GM21825 (cell line): ENCODE measurements at regions not wholly inside any gene's neighbourhood (a gene's known extent, or its start where the extent isn't known, plus 50 kb on each side); places are given as distances from the start of the nearest gene placed in this dataset.
"Not testable (repeated sequence)": the region's sequence is repeated elsewhere in the genome, so short reads cannot be mapped to it uniquely, and the experiment has no call there.

Experiments used
- ATAC-seq: cut with Tn5 transposase; IDR thresholded peaks from one replicate; pipeline ENCODE4 v1.9.1; 2021; ENCODE audit warnings: mild to moderate bottlenecking, moderate library complexity; ENCODE audit not compliant: unreplicated experiment

DNA sequence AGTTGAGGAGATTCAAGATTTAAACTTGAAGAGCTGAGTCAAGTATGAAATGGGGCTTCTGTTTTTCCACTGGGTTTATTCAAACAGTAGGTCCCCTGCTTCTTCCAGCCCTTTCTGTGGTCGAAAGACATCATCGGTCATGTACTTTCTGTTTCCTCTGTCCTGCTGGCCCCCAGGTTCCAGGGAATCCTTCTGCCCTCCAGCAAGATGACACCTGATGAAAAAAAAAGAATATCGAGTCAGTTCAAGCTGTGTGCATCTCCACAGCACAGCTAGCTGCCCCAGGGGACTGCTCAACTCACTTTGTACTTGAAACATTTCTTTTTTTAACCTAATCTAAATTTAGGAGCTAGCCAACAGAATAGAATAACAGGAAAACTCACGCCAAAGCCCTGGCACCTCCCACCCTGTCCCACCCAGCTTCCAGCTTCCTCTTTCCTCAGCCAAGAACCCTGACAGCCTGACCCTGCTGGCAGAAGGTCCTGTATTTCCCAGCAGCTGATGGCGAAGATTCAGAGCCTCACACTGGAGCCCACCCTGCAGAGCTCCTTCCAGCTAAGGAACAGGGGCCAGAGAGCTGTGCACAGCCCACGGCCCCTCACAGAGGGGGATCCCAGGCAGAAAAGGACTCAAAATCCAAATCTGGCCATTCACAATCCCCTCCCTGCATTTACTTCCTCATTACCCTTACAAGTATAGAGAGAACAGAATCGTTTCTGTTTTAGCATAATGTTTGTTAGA lies 176.5 kb downstream of the PSMG1 start:
- ATAC-seq, result no peak

DNA sequence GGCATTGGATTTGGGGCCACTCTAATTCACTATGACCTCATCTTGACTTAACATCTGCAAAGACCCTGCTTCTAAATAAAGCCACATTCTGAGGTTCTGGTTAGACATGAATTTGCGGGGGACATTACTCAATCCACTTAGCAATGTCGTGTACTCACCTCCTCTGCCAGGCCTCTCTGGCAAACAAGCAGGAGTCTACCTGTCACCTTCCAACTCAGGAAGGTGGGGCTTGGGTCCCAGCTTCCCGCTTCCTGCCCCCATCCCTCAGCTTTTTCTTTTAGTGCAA lies 177.8 kb downstream of the PSMG1 start:
- ATAC-seq, result no peak

DNA sequence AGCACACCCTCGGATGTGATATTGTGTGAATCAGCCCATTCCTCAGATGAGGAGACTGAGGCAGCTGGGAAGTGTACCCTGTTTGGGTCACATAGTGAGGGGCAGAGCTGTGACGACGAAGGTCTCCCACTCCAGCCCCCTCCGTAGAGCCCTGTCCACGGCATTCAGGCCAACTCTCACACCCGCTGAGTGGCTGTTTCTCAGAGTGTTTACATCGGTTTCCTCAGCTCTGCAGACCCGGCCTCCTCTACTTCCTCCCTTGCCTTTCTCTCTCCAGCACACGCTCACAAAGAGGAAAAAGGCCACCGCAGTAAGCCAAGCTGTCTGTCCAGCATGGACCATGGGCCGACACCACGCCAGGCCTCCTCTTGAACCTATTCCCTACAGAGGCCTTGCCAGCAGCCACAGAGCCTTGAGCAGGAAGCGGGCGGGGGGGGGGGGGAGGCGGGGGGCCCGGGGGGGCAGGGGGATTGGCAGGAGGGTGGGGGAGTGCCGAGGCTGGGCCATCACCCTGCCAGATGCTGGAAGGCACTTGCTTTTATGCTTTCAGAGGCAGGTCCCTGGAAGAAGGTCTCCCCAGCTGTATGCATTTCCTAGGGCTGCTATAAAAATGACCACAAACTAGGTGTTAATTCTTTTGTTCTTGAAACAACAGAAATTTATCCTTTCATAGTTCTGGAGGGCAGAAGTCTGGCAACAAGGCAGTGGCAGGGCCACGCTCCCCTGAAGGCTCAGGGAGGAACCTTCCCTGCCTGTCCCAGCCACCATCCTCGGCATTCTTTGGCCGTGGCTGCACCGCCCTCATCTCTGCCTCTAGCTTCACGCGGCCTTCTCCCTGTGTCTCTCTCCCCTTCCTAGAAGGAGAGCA lies 178.4 kb downstream of the PSMG1 start:
- ATAC-seq, result no peak

DNA sequence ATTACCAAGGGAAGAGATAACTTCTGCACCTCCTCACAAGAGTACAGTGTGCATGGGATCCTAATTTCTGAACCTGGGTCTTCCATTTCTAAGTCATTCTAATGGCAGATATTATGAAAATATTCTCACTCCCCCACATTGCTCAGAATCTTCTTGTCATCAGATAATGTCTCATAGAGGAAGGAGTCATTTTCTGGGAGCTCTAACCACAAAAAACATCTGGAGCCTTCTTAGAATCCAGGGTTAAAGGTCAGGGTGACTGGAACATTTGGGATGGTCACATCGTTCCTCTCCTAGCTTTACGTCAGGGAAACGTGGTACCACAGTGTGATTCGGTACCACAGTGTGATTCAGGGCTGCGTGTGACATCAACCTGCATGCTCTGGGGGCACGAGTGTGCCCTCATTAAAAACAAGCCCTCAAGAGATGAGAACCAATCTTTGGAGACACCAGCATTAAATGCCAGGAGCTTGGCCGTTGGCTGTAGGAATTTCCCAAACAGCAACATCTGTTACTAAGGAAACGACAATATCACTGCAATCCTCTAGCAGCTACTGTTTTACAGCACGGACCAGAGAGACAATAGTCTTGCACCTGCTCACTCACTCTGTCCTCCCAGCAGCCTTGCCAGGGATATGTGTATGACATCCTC lies 179.1 kb downstream of the PSMG1 start:
- no peak for ATAC-seq

DNA sequence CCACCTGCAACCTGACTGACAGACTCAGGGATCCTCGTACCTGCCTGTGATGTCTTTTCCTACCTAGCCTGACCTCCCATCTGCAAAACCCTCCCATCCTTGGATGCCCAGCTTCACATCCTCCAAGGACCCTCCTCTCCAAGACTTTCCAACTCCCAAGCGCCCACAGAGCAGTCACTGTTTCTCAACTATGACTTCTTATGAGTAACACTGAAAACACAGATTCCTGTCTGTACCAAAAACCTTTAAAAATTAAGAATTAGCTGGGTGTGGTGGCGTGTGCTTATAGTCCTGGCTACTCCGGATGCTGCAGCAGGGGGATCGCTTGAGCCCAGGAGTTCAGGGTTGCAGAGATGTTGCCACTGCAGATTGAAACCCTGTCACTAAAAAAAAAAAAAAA lies 181.9 kb downstream of the PSMG1 start:
- ATAC-seq, result no peak

DNA sequence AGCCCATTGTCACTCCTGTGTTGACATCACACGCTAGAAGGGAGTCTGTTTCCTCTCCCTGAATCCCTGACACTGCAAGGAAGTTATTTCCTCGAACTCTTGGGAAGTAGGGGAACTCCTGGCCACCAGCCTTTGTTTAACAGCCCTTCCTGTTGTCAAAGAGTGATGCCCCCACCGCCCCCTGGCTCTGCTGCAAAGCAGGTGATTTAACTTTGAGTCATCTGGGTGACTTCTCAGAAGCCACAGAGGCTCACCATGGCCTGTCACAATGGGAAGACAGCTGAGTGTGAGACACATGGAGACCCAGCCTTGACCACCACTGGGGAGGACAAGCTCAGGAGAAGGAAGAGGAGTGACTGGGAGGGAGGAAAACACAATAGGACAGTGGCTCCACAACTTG lies 182.8 kb downstream of the PSMG1 start:
- ATAC-seq, result no peak

DNA sequence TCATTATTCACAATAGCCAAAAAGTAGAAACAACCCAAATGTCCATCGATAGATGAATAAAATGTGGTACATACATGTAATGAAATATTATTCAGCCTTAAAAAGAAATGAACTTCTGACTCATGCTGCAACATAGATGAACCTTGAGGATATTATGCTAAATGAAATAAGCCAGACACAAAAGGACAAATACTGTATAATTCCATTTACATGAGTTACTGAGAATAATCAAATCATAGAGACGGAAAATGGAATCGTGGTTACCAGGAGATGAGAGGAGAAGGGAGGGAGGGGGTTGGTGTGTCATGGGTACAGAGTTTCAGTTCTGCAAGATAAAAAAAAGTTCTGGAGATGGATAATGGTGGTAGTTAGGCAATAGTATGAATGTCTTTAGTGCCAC lies 184.1 kb downstream of the PSMG1 start:
- ATAC-seq, result no peak

DNA sequence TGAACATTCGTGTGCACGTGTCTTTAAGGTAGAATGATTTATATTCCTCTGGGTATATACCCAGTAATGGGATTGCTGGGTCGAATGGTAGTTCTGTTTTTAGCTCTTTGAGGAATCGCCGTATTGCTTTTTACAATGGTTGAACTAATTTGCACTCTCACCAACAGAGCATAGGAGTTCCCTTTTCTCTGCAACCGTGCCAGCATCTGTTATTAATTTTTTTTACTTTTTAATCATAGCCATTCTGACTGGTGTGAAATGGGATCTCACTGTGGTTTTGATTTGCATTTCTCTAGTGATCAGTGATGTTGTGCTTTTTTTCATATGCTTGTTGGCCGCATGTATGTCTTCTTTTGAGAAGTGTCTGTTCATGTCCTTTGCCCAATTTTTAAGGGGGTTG lies 185.0 kb downstream of the PSMG1 start:
- not testable (repeated sequence) for ATAC-seq

DNA sequence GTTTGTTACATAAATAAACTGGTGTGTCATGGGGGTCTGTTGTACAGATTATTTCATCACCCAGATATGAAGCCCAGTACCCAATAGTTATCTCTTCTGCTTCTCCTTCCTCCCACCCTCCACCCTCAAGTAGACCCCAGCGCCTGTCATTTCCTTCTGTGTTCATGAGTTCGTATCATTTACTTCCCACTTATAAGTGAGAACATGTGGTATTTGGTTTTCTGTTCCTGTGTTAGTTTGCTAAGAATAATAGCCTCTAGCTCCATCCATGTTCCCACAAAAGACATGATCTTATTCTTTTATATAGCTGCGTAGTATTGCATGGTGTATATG lies 185.4 kb downstream of the PSMG1 start:
- ATAC-seq, result not testable (repeated sequence)

DNA sequence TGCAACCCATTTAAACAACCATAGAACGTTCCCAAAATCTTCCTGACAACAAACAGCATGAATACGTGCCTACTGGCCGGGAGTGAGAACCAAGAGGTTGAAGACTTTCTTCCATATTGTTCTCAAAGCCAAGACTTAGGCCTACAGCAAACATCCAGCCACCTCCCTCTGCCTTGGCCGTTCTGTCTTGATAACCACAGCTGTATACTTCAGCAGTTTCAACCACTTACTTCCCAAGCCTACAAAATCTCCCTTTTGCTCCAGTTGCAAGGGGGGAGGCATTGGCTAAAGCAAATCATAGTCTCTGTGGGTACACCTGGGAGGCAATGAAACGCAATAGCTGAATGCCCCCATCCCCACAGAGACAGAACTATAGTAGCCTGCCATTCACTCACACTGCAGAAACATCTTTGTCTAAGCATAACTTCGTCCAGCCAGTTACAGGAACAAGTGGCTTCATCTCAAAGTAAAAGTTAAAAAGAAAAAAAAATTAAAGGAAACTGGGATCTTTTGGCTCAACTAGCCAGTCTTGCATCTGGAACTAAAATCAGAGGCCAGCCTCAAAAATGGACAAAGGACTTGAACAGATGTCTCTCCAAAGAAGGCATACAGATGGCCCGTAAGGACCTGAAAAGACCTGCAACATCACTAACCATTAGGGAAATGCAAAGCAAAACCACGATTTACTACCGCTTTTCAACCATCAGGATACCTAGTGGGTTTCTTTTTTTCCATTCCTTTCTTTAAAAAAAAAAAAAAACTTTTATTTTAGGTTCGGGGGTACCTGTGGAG lies 186.0 kb downstream of the PSMG1 start:
- ATAC-seq, result no peak

DNA sequence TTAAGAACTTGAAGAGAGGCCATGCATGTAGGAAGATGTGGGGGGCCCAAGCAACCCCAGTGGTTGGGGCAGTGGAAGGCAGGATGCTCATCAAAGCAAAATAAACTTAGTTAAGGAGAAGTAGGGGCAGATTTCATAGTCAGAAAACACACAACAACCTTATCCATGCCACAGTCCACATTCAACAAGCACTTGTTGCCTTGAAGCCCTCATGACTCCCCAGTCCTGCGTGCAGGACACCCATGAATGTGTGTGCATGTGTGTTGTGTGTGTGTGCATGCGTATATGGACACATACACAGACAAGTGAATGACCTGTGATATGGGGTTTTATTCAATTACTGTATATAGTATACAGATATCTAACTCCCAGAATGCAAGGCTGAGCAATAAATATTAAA lies 186.9 kb downstream of the PSMG1 start:
- no peak for ATAC-seq

DNA sequence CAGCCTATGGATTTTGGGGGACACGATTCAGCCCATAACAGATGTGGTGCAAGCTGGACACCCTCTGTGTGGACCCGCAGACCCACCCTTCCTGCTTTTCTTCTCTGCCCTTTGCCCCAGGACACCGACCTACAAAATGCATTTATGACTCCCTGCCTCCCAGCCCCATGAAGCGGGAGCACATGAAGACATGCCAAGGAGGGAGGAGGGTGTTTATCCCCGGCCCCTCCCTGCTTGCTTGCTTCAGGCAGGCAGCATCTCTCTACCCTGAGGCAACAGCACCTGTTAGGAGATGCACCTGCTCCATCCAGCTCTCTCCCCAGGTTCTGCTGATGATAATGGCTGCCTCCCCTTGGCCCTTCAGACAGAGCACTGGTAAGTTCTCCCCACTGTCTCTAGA lies 187.5 kb downstream of the PSMG1 start:
- ATAC-seq, result no peak

DNA sequence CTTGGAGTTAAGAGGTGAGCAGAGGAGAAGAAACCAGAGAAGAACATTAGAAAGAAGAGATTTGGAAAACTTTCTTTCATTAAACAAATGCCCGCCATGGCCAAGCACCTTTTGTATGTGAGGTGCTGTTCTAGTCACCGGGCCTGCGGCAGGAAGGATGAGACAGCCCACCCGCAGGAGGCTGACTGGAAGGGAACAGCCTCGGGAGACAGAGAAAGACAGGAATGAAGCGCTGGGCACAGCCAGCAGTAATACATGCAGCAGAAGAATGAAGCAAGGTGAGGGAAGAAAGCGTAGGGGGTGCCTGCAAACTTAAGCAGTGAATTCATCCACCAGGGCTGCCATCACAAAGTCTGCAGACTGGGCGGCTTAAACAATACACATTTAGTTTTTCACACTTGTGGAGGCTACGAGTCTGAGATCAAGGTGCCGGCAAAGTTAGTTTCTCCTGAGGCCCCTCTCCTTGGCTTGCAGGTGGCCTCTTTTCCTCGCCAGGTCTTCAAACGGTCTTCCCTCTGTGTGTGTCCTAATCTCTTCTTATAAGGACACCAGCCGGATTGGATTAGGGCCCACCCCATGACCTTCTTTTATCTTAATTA lies 188.1 kb downstream of the PSMG1 start:
- ATAC-seq, result no peak

DNA sequence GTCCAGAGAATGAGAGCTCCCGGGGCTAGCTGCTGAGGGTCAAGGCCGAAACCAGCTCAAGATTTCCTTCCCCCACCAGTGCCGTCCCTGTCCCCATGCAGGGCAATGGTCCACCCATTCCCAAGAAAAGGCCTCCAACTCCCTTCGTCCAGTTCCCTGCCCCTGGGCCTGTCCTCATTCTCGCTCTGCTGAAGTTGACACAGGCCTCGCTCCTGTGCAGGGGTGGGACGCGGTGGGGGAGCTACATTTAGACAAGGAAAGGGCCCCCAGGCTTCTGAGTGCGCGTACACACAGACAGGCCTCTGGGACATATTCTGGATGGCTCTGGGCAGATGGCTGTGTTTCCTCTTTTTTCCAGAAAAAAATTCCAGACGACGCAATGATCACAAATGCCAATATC lies 188.3 kb downstream of the ETS2 start:
- no peak for ATAC-seq

DNA sequence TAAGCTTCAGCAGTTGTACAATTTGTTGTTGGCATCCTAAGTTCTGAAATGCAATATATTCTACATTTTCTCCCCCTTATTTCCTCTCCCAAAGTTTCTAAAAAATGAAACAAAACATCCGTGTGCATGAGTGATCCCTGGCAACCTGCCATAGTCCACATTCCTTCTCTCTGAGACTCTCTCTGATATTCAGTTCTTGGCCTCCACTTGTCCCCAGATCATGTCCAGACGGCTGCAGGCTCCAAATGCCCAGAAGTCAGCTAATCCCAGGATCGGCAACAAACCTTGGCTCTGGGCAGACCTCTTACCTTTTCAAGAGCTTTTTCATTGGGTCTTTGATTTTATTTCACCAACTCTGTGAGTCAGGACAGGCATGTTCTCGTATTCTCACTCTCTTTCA lies 187.8 kb downstream of the ETS2 start:
- ATAC-seq, result no peak

DNA sequence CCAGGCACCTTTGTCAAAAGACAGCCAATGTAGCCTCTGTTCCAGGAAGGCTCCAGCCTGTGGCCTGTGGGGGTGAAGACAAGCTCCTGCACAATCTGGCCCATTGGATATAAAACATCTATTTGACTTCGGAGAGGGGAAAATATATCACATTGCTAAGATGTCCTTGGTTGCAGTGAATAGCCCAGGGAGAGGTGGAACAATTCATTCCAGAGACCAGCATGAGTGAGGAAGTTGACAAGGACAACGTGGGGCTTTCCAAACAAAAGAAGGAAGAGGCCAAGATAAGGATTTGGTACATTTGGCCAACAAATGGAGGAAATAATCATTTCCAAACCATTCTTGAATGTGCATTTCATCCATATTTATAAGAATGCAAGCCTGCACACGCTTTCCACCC lies 187.0 kb downstream of the ETS2 start:
- no peak for ATAC-seq

DNA sequence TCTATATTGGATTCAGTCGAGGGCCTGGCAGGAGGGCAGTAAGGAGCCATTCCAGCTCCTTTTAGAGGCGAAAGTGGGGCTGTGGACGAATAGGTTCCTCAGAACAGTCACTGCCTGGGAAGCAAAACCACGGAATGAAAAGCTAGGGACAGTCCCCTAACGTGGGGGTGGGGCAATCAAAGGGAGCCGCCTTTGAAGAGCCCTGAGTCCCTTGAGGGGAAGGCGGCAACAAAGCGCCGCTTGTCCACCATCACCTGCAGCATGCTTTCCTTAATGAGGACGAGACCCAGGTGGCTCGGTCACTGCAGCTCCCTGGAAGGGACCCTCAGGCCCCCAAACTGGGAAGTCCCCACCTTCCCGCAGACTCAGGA lies 184.7 kb downstream of the ETS2 start:
- no peak for ATAC-seq

DNA sequence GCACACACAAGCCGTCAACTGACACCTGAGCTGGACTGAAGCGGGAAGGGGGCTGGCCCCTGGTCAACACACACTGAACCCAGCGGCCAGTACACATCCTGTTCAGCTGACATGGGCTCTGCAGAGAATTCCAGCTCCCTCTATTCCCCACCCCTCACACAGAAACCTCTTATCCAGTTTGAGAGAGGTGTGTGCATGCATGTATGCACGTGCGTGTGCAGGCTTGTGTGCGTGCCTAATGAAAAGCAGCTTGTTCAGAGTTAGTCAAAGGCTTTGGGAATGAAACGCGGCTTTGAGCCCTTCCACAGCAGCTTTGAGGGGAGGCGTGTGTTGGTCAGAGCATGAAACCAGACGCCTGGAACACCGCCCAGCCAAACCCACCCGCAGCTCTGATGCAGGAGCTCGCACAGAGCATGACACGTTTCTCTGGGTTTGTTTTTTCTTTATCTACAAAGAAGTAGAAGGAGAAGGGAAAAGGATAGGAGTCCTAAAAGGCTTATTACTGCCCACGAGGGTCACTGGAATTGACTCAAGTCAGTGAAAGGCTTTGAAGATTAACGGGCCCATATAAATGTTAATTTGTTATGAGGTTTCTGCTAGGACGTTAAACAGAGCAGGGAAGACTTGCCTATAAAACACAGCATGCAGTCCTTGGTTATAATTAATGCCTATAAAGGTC lies 184.2 kb downstream of the ETS2 start:
- ATAC-seq, result no peak

DNA sequence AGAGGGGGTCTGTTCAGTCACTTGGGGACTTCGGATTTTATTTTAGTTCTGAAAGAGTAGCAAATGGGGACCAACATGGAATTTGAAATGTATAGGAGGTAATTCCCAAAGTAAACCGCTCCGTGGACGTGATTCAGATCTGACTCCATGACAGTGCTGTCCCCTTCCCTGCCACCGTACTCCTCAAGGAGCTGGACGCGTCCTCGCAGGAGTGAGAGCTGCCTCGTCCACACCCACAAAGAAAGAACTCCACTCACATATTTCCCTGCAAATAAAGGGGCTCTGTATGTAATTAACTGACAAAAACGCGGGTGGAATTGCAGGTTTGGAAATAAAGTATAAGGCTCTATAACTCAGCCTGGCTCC lies 183.6 kb downstream of the ETS2 start:
- ATAC-seq, result no peak

DNA sequence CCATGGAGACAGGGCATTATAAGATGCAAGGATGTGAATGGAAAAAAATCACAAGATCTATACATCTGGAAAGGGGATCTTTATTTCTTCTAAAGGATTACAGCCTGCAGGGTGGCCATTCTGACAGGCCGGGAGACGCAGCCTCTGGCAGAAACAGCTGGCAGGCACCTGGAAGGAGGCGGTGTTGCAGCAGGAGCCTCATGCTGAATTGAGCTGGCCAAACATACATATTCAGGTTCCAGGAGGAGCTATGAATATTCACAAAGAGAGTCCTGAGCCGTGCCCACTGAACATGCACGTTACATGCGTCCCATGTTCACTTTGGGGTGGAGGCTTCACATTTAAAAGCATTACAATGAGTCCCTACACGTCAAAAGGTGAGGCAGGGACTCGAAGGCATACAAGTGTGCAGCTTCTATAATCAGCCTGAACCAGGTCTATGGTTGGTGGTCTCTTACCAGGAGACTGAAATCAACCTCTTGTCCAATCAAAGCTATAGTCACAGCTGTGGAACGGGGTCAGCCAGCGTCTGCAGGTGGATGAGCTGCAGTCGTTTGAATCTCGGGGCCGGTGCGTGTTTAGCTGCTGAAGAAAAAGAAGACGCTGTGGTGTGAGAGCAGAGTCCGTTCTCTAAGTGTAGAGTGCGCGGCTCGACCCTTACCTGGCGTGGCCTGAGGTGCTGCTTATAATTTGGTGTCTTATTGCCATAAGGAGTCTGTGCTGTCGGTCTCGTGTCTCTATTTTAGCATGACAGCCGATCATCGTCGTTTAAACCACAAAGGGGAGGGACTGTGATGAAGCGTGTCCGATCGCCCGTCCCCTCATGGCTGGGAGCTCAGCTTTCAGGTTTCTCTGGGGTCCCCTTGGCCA lies 183.0 kb downstream of the ETS2 start:
- no peak for ATAC-seq
